ENCODE measurements at regions not wholly inside any gene's neighbourhood (a gene's known extent, or its start where the extent isn't known, plus 50 kb on each side); places are given as distances from the start of the nearest gene placed in this dataset.

- intact Hi-C loops (cut with DNase I; ENCODE audit: low total_unique reads), result no loop called here
- H3K4me3 ChIP-seq, result no peak overlapping the region
- H3K27ac ChIP-seq, result no peak overlapping the region
- DNase-seq (ENCODE audit: low spot score in 2 of 2), result no peak
- TF ChIP-seq POLR2A (IDR thresholded peaks at IDR 0.05), result no peak
- no peak for TF ChIP-seq CTCF (IDR thresholded peaks at IDR 0.05)
- no peak for TF ChIP-seq POLR2AphosphoS5 (IDR thresholded peaks at IDR 0.05)
- H3K4me1 ChIP-seq, result no peaks in the 10 kb centered on the region
- H3K27me3 ChIP-seq, result no peaks in the 10 kb centered on the region
- no peaks in the 10 kb centered on the region for H3K9me3 ChIP-seq
- no peaks in the 10 kb centered on the region for H3K36me3 ChIP-seq
Measured at GRCh38 chr6:81999826-82000225, 247.3 kb upstream of the TENT5A start.

- intact Hi-C loops (cut with DNase I; ENCODE audit: low total_unique reads), result no loop called here
- Histone ChIP-seq H3K4me1 (no peaks in the 10 kb centered on the region), H3K9me3 (no peaks in the 10 kb centered on the region), H3K36me3 (no peaks in the 10 kb centered on the region), H3K27ac (no peak overlapping the region), H3K4me3 (no peak overlapping the region), H3K27me3 (no peaks in the 10 kb centered on the region)
- no peak for DNase-seq (ENCODE audit: low spot score in 2 of 2)
- TF ChIP-seq CTCF (IDR thresholded peaks at IDR 0.05) (no peak), POLR2AphosphoS5 (IDR thresholded peaks at IDR 0.05) (no peak), POLR2A (IDR thresholded peaks at IDR 0.05) (no peak)
Measured at GRCh38 chr6:81999270-81999669, 246.8 kb upstream of the TENT5A start.

GRCh38 chr6:81998432-81998831 lies 246.0 kb upstream of the TENT5A start:
- intact Hi-C loops (cut with DNase I; ENCODE audit: low total_unique reads), result no loop called here
- H3K9me3 ChIP-seq, result no peaks in the 10 kb centered on the region
- H3K4me1 ChIP-seq, result no peaks in the 10 kb centered on the region
- no peaks in the 10 kb centered on the region for H3K36me3 ChIP-seq
- no peaks in the 10 kb centered on the region for H3K27me3 ChIP-seq
- no peak for DNase-seq (ENCODE audit: low spot score in 2 of 2)
- no peak for TF ChIP-seq CTCF (IDR thresholded peaks at IDR 0.05)
- TF ChIP-seq POLR2AphosphoS5 (IDR thresholded peaks at IDR 0.05), result no peak
- TF ChIP-seq POLR2A (IDR thresholded peaks at IDR 0.05), result no peak
- no peak overlapping the region for H3K27ac ChIP-seq
- H3K4me3 ChIP-seq, result no peak overlapping the region

GRCh38 chr6:81997090-81997926 lies 244.8 kb upstream of the TENT5A start:
- TF ChIP-seq POLR2A (IDR thresholded peaks at IDR 0.05) (no peak), CTCF (IDR thresholded peaks at IDR 0.05) (no peak), POLR2AphosphoS5 (IDR thresholded peaks at IDR 0.05) (no peak)

GRCh38 chr6:81996414-81996813 lies 243.9 kb upstream of the TENT5A start:
- DNase-seq (ENCODE audit: low spot score in 2 of 2), result no peak
- Histone ChIP-seq H3K4me3 (no peak overlapping the region), H3K9me3 (no peaks in the 10 kb centered on the region), H3K4me1 (no peaks in the 10 kb centered on the region), H3K27ac (peak overlapping the region; percentile 55 to 58), H3K27me3 (no peaks in the 10 kb centered on the region), H3K36me3 (no peaks in the 10 kb centered on the region)
- intact Hi-C loops (cut with DNase I; ENCODE audit: low total_unique reads), result no loop called here
- TF ChIP-seq POLR2AphosphoS5 (IDR thresholded peaks at IDR 0.05) (no peak), POLR2A (IDR thresholded peaks at IDR 0.05) (no peak), CTCF (IDR thresholded peaks at IDR 0.05) (no peak)

More at GRCh38 chr6:81997090-81997926, 244.8 kb upstream of the TENT5A start:
- no peaks in the 10 kb centered on the region for H3K9me3 ChIP-seq
- no peak for DNase-seq (ENCODE audit: low spot score in 2 of 2)
- no peaks in the 10 kb centered on the region for H3K4me1 ChIP-seq
- intact Hi-C loops (cut with DNase I; ENCODE audit: low total_unique reads), result no loop called here
- H3K4me3 ChIP-seq, result no peak overlapping the region
- no peaks in the 10 kb centered on the region for H3K27me3 ChIP-seq
- H3K27ac ChIP-seq, result peak overlapping the region; percentile 55 to 58
- no peaks in the 10 kb centered on the region for H3K36me3 ChIP-seq
